CD4-positive, alpha-beta T cell treated with Interferon gamma for 1 hour (primary cell): ENCODE measurements at regions not wholly inside any gene's neighbourhood (a gene's known extent, or its start where the extent isn't known, plus 50 kb on each side); places are given as distances from the start of the nearest gene placed in this dataset.

Experiments used
- DNase-seq: peaks from one replicate; pipeline ENCODE4 v3.0.0-alpha.2; 2020

- no peak for DNase-seq
Measured at GRCh38 chr5:165152058-165152457, 1646.6 kb downstream of the MAT2B start.

GRCh38 chr5:165157219-165157618 is 1651.8 kb downstream of the MAT2B start:
- no peak for DNase-seq

- DNase-seq, result no peak
Measured at GRCh38 chr5:165161204-165161603, 1655.8 kb downstream of the MAT2B start.

GRCh38 chr5:165163861-165164260 is 1658.4 kb downstream of the MAT2B start:
- no peak for DNase-seq

GRCh38 chr5:165173651-165174050 is 1668.2 kb downstream of the MAT2B start:
- DNase-seq, result no peak

GRCh38 chr5:165175041-165175440 is 1669.6 kb downstream of the MAT2B start:
- no peak for DNase-seq

DNA sequence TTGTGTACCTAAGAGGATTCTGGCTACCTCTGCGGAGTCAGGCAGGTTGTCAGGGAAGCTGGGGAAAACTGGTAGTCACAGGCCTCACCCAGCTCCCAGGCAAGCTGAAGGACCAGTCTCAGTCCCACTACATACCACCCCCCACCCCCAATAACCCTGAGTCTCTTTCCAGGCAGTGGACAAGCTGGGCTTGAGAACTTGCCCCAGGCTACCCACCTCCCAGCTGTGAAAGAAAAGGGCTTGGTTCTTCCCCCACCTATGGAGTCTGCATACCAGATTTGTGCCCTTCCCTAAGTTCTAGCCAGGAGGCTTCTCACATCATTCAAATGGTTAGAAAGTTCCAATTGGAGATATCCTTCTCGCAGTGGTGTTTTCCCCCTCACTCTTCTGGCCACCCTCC is 1678.8 kb downstream of the MAT2B start:
- no peak for DNase-seq

GRCh38 chr5:165185716-165186115 is 1680.3 kb downstream of the MAT2B start:
- DNase-seq, result no peak

DNA sequence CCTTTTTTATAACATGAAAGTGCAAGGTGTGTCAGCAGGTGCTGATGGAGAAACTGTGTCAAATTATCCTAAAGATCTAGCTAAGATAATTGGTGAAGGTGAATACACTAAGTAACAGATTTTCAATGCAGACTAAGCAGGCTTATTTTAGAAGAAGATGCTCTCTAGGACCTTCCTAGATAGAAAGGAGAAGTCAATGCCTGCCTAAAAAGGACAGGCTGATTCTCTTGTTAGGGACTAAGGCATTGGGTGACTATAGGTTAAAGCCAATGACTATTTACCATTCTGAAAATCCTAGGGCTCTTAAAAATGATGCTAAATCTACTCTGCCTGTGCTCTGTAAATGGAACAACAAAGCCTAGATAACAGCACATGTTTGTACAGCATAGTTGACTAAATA is 1682.4 kb downstream of the MAT2B start:
- no peak for DNase-seq

DNA sequence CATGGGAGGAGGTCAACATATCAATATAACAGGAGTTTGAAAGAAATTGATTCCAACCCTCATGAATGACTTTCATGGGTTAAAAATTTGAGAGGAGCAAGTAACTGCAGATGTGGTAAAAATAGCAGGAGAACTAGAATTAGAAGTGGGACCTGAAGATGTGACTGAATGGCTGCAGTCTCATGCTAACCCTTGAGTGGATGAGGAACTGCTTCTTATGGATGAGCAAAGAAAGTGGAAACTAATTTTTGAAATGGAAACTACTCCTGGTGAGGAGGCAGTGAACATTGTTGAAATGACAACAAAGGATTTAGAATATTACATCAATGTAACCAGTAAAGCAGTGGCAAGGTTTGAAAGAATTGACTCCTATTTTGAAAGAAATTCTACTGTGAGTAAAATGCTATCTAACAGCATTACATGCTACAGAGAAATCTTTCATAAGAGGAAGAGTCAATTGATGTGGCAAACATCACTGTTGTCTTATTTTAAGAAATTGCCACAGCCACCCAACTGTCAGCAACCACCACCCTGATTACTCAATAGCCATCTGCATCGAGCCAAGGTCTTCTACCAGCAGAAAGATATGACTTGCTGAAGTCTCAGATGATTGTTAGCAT is 1683.2 kb downstream of the MAT2B start:
- peak; percentile 29 for DNase-seq

DNA sequence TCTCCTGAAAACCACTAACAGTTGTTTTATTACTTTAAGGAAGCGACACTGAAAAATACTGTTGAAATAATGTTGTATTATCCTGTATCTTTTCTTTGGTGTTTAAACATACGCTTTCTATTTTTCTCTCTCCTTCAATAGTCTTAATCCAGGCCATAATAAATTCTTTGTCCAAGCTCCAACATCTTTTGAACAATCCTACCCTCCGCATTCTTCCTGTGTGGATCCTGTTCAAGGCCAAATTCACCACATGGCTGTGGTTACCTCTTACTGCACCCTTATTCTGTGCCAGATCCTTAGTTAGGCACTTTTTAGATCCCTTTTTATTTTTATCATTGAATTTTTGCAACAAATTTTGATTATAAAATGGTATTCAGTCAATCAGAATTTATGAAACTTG is 1691.5 kb downstream of the MAT2B start:
- DNase-seq, result no peak

- no peak for DNase-seq
Measured at GRCh38 chr5:165201369-165201768, 1696.0 kb downstream of the MAT2B start.

DNA sequence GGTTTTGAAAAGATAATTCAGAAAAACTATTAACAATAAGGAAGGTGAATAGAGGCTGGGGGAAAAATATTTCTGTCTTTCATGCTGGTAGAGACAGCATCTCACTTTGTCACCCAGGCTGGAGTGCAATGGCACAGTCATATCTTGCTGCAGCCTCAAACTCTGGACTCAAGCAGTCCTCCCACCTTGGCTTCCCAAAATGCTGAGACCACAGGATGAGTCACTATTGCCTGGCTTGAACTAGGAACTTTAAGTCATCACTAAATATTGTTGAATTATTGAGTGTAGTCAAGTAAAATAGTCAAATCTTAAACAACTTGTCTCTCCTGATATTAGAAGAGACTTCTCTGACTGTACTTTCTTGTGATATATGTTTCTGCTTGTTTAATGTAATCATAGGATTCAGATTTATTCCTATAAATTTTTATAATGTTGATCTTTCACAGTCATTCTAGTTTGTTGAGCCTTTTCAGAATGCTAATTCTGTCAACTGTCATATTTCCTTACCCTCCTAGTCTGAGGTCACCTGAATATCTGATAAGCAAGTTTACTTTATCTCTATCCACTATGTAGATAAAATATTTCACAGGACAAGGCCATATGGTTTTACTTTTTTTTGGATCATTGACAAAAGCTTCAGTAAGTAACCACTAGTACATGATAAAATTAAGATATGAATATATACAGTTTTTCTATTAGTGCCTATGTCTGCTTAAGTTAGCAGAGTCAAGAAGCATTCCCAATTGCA is 1696.5 kb downstream of the MAT2B start:
- no peak for DNase-seq

- no peak for DNase-seq
Measured at GRCh38 chr5:165202519-165202910, 1697.1 kb downstream of the MAT2B start.

GRCh38 chr5:165209101-165209727 is 1703.8 kb downstream of the MAT2B start:
- no peak for DNase-seq

DNA sequence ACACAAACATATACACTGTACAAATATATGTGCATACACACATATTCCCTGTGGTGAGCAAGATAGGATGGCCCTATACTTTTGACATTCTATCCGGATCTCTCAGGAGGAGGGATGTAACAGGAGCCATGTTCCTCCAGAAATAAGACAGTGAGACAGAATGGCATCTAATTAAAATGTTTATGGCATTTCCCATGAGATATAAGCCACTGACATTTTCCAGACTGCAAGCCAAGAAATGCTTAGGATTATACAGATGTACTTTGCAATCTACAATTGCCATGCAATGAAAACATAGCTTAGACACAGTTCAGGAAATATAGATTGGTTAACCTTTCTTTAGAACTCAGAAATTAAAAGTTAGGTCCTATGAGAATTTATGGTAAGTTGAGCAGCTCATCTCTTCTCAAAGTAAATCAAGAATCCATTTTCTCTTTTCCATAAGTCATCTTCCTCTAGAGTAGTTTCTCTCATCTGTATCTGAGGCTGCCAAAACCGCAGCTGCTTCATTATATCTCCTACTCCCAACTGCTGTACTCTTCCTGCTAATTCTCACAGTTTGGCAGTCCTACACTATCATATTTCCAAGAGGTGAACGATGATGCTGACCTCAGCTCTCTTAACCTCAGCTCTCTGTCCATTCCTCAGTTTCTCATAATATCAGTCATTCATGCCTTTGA is 1719.1 kb downstream of the MAT2B start:
- no peak for DNase-seq

GRCh38 chr5:165227515-165227914 is 1722.1 kb downstream of the MAT2B start:
- no peak for DNase-seq

DNA sequence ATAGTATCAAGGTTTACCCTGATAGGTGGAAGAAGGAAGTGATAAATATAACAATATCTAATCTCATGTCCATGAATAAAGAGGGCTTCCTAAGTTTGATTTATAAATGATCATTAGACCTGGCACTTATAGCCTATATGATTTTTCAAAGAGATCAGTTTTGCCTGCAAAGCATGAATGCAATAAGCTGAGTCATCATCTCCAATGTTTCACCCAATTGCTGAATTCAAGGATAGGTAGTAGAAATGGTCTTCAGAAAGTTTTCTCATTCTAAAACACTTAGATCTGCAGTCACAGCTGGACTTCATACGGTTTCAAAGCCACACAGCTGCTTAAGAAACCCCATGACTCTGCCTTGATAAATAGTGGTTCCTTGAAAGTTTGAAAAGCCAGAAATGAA is 1722.8 kb downstream of the MAT2B start:
- DNase-seq, result no peak

DNA sequence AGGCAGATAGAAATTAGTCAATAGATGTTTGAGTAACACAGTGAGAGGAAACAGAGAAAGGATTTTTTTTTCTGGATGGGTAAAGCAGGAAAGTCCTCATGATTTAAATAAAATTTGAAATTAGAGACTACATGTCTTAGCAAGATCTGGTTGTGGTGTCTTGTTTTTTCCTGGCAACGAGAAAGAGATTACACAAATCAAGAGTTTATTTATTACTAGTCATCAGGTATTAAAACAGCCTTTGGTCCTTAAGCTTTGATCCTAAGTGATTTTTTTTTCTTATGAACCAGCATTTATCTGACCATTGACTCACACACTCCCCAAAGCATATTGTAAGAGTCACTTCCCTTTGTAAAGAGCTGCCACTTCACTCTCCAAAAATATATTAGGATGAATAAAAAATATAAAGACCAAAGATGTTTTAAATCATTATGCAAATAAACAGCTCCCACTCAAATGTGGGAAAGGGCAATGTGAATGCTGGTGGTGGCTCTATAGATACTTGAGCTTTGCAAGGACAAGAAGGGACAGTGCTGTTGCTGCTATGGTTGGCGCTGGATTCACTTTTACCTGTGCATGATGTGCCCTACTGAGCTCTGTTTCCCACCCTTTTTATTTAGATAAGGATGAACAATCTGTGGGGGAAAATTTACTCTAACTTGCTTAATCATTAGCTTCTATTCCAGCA is 1726.5 kb downstream of the MAT2B start:
- no peak for DNase-seq

DNA sequence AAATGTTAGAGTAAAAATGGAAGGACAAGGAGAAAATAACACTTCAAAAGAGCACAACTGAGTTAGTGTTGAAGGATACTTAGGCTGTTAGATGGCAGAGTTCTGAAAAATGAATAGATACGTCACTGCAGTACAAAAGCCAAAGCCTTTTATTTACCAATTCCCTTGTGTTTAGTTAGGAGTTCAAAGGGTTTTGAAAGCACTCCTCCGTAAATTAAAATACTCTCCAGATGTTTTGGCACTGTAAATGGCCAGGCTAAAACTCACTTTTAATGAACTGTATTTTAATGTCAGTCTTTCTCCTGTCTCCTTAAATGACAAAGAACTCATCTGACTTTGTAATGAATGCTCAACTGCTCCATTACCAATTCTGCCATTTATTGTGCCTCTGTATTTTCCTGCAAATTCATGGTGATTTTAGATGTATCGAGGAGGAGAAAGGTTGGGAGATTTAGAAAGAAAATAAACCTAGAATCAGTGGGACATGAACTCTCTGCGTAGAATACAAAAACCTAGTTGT is 1727.2 kb downstream of the MAT2B start:
- no peak for DNase-seq

DNA sequence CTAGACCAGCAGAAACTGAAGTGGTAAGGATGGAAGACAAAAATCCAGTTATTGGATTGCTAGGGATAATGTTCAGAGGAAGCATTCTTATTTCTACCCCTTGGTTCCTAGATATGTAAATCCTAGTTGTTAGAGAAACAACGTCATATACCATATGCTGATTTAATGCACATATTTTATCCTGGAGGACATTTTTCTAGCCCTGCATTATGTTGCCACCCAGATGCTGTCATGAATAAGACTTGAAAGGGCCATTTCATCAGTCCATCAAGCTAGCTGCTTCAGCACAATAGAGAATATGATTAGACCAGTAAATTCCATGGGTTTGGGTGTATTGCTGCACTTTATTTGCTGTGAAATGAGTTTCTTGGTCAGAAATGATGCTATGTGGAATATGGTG is 1736.4 kb downstream of the MAT2B start:
- no peak for DNase-seq

DNA sequence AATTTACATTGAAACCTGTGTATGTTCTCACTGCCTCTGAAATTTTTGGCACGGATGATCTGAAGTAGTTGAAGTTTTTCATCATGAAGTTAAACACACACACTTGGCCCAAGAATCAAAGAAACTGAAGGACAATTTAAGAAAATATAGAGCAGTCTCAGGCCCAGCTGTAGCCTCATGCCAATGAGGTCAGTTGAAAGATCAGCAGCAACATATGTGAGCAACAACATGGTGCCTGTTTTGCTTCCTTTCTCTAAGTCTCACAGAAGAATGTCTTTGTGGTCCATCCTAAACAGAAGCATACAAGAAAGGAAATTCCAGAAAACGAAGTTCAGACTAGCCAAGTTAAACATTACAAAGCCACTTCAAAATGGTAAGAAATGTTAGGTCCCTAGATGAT is 1737.2 kb downstream of the MAT2B start:
- DNase-seq, result no peak

DNA sequence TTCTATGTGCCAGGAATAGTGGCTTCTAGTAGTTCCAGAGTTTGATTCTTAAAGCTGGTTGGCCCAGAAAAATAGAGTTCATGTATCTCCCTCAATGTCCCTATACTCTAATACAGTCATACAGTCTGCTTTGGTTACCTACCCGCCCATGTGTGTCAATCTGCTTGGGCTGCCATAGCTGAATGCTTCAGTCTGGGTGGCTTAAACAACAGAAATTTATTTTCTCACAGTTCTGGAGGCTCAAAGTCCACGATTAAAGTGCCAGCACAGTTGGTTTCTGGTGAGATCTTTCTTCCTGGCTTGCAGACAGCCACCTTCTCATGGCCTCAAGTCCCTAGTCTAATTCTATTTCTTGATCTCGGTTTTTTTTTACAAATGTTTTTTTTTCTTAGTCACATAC is 1739.0 kb downstream of the MAT2B start:
- DNase-seq, result no peak
